HG03469 (cell line): ENCODE measurements at regions not wholly inside any gene's neighbourhood (a gene's known extent, or its start where the extent isn't known, plus 50 kb on each side); places are given as distances from the start of the nearest gene placed in this dataset.

ENCODE experiments used
- ATAC-seq: cut with Tn5 transposase; IDR thresholded peaks from one replicate; pipeline ENCODE4 v1.9.1; 2021; ENCODE audit warnings: mild to moderate bottlenecking, moderate library complexity, moderate number of reproducible peaks; ENCODE audit not compliant: unreplicated experiment

- ATAC-seq: no peak
Measured at GRCh38 chr2:63658176-63658968, 69.6 kb downstream of the MDH1 start.

GRCh38 chr2:63660060-63660459, 71.3 kb downstream of the MDH1 start:
- no peak for ATAC-seq

DNA sequence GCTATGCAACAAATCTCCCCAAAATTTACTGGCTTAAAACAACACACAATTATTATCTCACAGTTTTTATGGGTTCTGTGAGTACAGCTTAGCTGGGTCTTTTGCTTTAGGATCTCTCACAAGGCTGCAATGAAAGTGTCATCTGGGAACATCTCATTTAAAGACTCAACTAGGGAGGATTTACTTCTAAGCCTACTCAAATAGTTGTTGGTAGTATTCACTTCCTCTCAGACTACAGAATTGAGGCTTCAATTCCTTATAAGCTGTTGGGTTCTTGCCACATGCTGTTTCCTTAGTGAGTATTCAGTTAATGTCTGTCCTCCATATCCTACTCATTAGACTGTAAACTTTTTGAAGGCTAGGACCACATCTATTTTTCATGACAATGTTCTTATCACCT, 72.3 kb downstream of the MDH1 start:
- no peak for ATAC-seq

- ATAC-seq: no peak
Measured at GRCh38 chr2:63662028-63662804, 73.5 kb downstream of the MDH1 start.

DNA sequence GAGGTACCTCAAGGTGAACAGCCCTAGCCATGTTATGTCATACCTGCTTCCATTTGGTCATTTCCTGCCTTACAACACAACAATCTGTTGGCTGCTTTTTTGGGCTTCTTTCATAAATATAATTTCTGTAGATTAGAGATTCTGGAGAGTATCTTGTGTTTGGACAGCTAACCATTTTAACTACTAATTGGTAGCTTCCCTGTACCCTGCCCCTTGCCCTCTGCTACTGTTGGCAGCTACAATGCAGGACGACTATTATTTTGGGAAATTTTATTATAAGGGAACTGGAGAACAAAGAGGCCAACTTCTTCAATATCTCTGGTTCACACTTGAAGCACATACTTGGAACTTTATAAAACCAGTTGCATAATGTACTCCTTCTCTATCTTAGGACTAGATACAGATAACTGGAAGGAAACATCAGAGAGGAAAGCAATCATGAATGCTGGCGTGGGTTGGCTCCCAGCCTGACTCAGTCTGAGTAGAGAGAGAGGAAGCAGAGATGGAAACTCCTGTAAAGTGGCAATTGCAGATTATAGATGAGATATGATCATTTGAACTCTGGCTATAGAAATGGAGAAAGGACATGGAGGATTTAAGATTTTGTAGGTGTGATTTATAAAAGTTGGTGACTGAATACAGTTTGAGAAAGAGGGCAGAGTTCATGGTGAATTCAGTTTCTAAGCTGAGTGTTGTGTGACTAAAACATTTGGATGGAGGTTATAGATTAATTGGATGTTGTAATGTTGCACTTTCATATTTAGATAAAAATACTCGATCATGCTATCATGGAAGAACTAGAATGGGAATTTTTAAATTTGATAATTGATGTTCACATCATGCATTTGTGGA, 74.5 kb downstream of the MDH1 start:
- ATAC-seq: no peak

GRCh38 chr2:63665091-63665490, 76.3 kb downstream of the MDH1 start:
- no peak for ATAC-seq

DNA sequence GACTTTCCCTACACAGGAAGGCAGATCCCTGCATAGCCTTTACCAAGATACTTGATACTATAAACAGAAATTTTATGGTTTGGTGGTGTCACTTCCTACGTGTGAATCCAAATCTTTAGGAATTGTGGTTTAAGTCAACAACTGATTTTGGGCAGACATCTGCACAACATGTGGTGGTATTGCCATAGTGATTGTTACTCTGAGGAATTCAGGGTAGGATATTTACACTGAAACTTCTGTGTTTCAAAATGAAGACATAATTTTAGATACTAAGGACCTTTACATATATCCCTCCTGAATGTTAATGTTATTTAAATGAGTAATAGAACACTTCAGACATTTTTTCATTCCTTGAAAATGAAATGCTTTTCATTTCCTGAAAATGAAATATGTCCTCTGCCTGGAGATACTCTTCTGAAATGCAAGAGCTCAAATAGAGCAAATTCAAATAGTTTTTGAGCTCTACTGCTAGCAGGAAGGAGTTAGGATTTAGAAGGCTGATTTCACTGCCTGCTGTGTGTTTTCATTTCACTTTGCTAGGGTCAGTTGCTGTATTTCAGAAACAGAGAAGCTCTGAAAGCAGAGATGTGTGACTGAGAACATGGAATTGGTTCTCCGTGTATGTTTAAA, 77.2 kb downstream of the MDH1 start:
- no peak for ATAC-seq

DNA sequence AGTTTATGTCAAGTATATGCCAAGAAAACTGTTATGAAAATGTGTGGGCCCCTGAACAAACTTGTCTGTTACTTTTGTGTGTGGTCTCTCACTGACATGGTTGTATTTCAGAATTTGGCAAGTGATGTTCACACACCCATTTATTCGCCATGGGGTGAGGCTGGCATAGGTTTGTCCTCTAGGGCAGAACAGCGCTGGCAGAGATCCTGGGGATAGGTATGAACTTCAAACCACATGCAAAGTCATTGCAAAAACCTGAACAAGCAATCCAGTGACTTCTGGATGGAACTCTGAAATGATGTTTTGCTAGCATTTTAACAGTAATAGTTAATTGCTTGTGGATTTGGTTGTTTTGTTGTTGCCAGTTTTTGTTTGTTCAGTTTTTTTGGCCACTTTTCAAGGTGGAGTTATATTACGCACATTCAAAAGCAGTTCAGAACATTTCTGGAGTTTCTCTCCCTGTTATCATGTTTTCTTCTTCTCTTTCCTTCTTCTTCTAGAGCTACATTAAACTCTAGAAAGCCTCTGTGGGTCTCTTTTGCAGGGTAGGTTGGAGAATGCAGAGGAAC, 78.5 kb downstream of the MDH1 start:
- ATAC-seq: no peak

DNA sequence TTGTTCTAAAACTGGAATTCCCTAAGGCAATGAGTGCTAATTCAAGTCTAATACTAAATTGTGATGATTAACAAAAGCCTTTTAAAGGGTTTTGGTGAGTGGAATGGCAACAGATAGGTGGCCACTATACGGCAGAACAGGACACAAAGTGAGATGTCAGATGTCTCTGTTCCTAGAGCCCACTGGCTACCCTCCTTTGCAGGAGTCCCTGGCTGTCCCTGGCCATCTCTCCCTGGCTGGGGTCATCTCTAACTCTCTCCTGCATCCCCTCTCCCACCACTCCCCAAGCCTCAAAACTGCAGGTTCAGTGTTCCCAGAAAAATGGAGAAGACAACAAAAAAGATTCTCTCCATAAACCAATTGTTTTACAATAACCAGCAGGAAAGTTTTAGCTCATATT, 79.2 kb downstream of the MDH1 start:
- no peak for ATAC-seq

- ATAC-seq: no peak
Measured at GRCh38 chr2:63668466-63668865, 79.7 kb downstream of the MDH1 start.

- ATAC-seq: no peak
Measured at GRCh38 chr2:63669596-63669995, 80.8 kb downstream of the MDH1 start.

GRCh38 chr2:63673865-63674533, 85.2 kb downstream of the MDH1 start:
- ATAC-seq: no peak

DNA sequence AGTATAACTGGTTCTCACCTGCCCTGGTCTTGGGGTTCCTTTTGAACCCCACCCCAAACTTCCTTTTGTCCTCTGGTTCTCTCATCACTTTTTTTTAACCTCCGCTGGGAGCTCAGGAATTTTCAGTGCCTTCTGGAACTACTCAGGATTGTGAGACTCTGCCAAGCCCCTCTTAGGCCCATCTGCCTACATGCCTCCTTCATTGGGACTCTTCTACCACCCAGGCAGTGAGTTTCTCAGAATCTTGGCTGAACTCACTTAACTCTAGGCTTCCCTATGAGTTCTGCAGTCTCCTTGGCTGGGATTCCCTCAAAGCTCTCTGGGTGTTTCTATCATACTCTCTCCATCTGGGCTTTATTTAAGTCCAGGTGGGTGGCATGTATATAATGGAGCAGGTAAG, 86.3 kb downstream of the MDH1 start:
- ATAC-seq: no peak

- no peak for ATAC-seq
Measured at GRCh38 chr2:63676135-63676534, 87.4 kb downstream of the MDH1 start.

GRCh38 chr2:63678085-63678484, 89.3 kb downstream of the MDH1 start:
- no peak for ATAC-seq

DNA sequence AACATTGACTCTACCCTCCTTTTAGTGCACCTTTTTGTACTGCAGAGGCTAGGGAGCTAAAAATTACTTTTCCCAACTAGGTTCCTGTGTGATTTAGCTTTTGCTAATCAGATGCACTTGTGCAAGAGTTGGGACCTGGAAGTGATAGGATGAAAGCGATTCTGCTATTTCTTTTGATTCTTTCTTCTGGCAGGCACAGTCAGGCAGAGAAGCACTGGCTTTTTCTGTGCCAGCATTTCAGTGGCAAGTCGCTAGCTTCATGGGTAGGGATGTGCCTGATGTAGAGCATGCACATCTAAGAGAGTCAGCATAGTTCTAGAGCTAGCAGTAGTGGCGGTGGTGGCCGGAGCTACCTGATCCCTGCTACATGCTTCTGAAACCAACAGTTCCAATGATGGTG, 89.8 kb downstream of the MDH1 start:
- no peak for ATAC-seq

GRCh38 chr2:63679252-63679855, 90.6 kb downstream of the MDH1 start:
- ATAC-seq: no peak

DNA sequence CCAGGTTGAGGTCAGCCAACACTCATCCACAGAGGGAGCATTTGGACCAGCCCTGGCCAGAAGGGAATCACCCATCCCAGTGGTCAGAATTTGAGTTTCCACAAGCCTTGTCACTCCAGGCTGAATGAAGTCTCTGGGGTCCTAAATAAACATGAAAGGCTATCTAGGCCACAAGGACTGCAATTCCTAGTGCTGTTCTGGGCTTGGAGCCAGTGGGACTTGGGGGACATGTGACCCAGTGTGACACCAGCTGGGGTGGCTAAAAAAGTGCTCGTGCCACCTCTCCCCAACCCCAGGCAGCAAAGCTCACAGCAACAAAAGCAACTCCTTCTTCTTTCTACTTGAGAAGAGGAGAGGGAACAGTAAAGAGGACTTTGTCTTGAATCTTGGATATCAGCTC, 91.7 kb downstream of the MDH1 start:
- no peak for ATAC-seq

- ATAC-seq: no peak
Measured at GRCh38 chr2:63681896-63682295, 93.1 kb downstream of the MDH1 start.
